ENCODE measurements at regions not wholly inside any gene's neighbourhood (a gene's known extent, or its start where the extent isn't known, plus 50 kb on each side); places are given as distances from the start of the nearest gene placed in this dataset.

GRCh38 chr3:5581743-5582142 lies 394.2 kb downstream of the EDEM1 start:
- no peak for TF ChIP-seq EZH2 (IDR thresholded peaks at IDR 0.05; ENCODE audit: borderline replicate concordance, low read depth, low read length, severe bottlenecking)
- TF ChIP-seq, protein P1, sequence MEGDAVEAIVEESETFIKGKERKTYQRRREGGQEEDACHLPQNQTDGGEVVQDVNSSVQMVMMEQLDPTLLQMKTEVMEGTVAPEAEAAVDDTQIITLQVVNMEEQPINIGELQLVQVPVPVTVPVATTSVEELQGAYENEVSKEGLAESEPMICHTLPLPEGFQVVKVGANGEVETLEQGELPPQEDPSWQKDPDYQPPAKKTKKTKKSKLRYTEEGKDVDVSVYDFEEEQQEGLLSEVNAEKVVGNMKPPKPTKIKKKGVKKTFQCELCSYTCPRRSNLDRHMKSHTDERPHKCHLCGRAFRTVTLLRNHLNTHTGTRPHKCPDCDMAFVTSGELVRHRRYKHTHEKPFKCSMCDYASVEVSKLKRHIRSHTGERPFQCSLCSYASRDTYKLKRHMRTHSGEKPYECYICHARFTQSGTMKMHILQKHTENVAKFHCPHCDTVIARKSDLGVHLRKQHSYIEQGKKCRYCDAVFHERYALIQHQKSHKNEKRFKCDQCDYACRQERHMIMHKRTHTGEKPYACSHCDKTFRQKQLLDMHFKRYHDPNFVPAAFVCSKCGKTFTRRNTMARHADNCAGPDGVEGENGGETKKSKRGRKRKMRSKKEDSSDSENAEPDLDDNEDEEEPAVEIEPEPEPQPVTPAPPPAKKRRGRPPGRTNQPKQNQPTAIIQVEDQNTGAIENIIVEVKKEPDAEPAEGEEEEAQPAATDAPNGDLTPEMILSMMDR (IDR thresholded peaks at IDR 0.05; ENCODE audit: borderline replicate concordance, extremely low read depth, low read length, poor library complexity, severe bottlenecking), result no peak

Data from DND-41 (cell line).